ENCODE measurements at regions not wholly inside any gene's neighbourhood (a gene's known extent, or its start where the extent isn't known, plus 50 kb on each side); places are given as distances from the start of the nearest gene placed in this dataset.
"Not testable (repeated sequence)": the region's sequence is repeated elsewhere in the genome, so short reads cannot be mapped to it uniquely, and the experiment has no call there.

DNA sequence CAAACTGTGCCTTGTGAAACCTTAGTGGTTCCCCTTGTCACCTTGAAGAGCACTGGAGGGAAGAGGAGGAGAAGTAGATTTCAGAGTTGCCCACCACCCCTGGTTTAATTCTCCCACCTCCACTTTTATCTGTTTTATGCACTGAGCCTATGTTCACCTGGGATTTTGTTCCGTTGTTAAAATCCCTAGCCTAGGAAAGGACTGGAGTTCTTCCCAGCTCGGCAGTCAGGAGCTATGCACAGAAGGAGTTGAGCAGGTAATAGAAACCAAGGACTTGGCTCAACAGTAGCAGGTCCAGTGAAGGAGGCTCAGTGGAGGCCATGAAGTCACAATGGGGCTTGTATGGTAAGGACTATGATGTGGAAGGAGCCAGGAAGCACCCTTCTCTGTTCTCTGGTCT lies 182.4 kb upstream of the ADRA1D start:
- DNase-seq, result no peak

DNA sequence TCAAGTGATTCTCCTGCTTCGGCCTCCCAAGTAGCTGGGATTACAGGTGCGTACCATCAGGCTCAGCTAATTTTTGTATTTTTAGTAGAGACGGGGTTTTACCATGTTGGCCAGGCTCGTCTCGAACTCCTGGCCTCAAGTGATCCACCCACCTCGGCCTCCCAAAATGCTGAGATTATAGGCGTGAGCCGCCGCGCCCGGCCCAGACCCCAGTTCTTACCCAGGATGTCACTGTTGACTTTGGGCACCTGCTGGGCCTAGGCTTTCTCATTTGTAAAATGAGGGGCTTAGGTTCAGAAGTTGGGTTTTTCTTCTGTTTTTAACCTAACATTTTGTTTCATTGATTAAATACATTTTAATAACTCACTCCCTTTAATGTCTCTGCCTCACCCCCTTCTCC lies 181.7 kb upstream of the ADRA1D start:
- DNase-seq, result not testable (repeated sequence)

DNA sequence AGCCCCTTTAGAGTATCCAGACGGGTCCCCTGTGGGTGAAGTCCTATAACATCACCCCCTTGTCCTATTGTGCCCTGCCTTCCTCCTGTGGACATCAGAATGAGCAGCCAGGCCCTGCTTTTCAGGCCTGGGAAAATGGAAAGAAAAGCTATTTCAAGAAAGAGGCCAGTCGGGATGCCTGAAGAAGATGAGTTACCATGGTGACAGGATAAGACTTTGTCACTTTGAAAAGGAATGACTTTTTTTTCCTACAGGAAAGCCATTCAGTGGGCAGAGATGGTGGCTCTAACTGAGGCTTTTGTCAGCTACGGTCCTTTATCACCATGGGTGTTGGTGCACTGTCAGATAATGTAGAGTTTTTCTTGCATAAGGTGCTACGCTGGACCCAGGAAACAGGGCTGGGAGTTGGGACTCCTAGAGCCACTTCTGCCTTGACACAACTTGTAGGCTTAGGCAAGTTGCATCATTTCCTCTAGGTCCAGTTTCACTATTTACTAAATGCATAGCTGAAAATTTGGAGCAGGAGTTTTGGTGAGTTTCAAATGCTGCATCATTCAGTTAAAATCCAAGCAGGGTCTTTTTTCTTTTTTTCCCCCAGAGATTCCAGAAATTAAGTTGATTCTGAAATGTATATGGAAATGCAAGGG lies 179.0 kb upstream of the ADRA1D start:
- DNase-seq, result peak; percentile 13

DNA sequence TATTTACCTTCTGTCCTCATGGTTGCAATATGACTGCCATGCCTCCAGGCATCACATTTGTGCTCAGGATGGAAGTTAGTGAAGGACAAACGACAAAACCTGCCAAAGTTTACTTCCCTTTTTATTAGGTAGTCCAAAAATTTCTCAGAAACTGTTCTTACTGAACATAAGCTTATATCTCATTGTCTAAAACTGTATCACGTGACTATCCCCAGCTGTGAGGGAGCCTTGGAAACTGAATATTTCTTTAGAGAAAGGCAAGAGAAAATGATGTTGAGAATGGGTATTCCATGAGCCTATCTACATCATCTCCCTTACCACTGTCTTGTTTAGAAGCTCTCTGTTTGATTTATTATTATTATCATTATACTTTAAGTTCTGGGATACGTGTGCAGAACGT lies 169.1 kb upstream of the ADRA1D start:
- no peak for DNase-seq

GRCh38 chr20:4415281-4415680 lies 166.2 kb upstream of the ADRA1D start:
- DNase-seq, result no peak

DNA sequence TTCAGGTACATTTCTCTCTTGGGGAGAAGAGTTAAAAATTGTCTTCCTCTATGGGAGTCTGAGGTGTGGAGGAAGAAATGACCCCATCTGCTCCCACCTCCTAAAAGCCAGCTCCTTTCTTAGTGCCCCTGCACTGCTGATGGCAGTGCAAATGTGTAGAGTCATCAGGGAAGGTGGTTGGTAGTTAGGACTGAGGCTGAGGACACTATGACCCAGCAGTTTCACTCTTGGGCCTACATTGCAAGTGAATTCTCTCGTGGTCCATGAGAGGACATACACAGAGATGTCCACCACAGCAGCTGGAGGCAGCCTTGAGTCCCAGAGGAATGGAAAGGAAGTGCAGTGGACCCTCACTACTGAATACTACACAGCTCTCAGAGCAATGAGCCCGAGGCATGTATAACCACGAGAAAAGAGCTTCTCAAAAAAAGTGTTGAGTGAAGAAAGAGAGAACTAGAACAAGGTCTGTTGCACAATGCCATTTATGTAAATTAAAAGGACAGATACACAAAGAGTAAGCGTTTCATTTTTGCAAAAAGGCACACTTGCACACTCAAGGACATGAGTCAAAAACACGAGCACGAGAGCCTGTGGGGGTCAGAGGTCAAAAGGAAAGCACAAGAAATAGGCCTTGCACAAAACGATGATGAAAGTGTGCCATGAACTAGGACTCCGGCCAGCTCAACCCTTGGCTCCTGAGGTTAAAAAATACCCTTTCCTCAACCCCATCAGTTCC lies 164.4 kb upstream of the ADRA1D start:
- no peak for DNase-seq

DNA sequence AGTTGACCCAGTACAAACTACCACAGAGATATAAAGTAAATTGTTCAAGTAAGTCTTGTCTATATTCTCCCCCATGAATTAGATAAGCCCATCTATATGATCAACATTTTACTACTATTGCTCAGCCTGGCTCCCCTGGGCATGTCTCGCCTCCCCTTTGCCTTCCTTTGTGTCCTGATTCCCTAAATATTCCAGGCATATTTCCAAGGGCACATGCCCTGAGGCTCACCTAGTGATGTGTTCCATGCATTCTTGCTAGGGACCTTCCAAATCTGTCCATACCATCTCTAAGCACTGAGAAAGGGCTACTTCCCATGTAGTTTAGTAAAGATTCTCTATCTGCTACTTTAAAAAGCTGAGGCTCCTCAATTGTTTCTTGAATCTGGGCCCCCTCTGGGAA lies 163.1 kb upstream of the ADRA1D start:
- DNase-seq, result no peak

GRCh38 chr20:4411744-4412143 lies 162.7 kb upstream of the ADRA1D start:
- no peak for DNase-seq

GRCh38 chr20:4406627-4407026 lies 157.5 kb upstream of the ADRA1D start:
- peak; percentile 62 for DNase-seq

DNA sequence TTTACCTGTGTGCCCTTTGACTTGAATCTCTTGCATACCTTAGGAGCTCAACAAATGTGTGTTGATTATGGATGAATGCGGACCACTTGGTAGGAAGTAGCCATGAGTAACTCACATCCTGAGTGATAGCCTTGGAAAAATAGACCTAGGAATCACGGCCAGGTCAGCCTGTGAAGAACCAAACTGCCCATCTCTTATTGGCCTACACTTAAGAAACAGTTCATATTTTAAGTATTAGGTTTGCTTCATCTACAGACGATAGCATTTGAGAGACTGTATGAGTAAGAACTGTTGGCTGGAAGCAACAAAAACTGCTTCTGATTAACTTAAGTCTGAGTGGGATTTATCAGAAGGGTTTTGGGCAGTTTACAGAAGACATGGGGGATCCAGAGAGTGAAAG lies 152.5 kb upstream of the ADRA1D start:
- DNase-seq, result peak; percentile 22

- no peak for DNase-seq
Observed at GRCh38 chr20:4384961-4385360, 135.9 kb upstream of the ADRA1D start.

GRCh38 chr20:4383961-4384360 lies 134.9 kb upstream of the ADRA1D start:
- peak; percentile 43 for DNase-seq

DNA sequence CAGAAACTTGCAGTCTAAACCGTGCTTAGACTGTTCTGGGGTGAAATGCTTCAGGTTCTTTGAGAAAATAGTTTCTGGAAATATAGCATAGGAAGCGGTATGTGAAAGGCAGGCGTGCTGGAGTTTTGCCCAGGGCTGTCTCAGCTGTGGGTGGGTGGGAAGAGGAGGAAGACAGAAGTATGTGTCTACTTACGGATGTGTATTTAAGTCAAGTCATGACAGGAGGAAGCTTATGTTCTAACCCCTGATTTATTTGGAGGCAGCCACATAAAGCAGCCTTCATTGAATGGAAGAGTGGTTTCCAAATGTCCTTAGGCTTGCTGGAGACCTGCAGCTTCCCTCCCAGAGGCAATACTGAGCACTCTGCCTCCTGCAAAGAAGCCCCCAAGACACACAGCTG lies 126.8 kb upstream of the ADRA1D start:
- peak; percentile 94 for DNase-seq

DNA sequence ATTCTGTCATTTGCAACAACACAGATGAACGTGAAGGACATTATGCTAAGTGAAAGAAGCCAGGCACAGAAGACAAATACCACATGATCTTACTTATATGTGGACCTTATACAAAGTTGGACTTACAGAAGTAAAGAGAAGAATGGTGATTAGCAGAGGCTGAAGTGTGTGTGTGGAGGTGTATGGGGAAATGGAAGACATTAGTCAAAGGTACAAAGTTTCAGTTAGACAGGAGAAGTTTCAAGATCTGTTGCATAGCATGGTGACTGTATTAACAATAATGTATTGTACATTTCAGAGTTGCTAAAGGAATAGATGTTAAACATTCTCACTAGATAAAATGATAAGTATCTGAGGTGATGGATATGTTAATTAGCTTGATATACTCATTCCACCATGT lies 124.4 kb upstream of the ADRA1D start:
- no peak for DNase-seq

- no peak for DNase-seq
Observed at GRCh38 chr20:4371623-4372251, 122.7 kb upstream of the ADRA1D start.

DNA sequence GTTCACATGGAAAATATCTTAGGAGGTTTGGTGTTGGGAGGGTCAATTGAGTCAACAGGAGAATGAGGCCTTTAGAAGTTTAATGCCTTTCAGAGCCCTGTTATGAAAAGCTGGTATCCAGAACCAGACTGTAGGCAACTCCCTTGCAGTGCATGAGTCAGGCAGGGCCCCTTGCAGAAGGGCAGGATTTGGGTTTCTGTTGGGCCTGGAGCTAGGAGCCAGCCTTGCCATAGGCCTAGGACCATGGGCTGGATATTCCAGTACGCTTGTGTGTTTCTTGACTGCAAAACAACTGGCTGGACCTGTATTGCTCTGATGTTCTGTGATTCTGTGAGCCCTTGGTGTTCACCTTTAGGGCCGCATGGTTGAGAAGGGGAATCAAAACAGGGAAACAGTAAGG lies 121.8 kb upstream of the ADRA1D start:
- no peak for DNase-seq

DNA sequence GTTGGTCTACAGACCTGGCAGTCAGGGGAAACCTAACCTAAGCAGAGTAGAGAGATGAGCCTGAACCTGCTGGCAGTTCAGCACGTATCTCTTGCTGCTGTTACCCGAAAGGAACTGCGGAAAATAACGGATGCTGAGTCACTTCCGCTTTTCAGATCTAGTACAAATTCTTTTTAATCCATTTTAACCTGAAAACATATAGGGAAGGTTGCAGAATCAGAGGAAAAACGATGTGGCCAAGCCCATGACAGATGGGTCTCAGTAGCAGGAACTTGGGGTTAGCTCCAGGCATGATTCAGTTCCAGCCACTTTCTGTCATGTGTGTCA lies 120.7 kb upstream of the ADRA1D start:
- DNase-seq, result no peak

DNA sequence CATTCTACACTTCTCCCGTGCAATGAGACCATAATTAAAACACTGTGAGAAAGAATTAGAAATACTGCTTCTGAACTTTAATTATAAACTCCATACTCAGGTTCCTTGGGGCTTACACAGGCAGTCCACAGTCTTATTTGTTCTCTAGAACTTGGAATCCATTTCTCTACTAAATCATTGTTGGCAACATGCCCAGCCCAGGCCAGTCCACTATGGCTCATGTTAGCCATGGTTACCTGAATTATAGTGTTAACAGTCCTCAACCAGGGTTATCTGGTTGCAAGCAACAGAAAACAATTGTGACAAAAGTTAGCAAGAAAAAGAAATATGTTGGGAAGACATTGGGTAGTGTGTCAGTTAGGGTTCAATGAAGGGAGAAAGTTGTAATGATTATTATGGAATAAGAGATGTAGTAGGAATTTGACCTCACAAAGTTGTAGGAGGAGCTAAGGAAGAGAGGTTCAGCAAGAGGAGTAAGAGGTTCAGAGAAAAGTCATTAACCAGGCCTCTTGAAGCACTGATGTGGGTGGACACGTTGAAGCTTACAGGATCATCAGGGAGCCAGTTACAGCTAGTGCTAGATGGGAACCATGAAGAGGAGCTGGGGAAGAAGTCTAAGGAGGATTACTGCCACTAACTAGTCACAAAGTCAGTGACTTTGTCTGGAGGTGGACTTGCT lies 120.2 kb upstream of the ADRA1D start:
- no peak for DNase-seq

DNA sequence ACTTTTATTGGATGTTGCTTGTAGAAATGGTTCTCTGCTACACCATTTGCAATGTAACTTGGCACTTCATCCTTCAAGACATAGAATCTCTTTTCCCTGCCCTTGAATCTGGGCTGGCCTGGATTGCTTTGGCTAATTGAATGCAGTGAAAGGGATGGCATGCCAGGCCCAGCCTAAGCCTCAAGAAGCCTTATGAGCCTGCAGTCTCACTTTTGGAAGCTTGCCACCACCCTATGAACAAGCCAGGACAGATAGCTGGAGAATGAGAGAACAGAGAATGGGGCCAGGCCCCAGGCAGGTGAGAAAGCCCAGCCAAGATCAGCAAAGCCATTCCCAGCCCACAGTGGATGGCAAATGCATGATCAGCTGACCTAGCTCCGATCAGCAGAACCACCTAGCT lies 117.0 kb upstream of the ADRA1D start:
- peak; percentile 13 for DNase-seq

GRCh38 chr20:4358552-4358951 lies 109.5 kb upstream of the ADRA1D start:
- DNase-seq, result no peak

GRCh38 chr20:4352348-4352747 lies 103.3 kb upstream of the ADRA1D start:
- no peak for DNase-seq

DNA sequence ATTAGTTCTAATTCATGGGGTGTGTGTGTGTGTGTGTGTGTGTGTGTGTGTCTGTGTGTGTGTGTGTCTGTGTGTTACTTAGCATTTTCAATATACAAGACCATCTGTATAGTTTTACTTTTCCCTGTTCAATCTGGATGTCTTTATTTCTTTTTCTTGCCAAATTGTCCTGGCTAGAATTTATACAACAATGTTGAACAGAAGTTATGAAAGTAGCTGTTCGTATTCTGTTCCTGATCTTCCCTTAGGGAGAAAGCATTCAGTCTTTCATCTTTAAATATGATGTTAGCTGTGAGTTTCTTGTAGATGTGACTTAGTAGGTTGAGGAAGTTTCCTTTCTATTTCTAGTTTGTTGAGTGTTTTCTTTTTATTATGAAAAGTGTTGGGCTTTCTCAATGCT lies 101.0 kb upstream of the ADRA1D start:
- DNase-seq, result no peak

GRCh38 chr20:4344670-4345069 lies 95.6 kb upstream of the ADRA1D start:
- peak; percentile 75 for DNase-seq

DNA sequence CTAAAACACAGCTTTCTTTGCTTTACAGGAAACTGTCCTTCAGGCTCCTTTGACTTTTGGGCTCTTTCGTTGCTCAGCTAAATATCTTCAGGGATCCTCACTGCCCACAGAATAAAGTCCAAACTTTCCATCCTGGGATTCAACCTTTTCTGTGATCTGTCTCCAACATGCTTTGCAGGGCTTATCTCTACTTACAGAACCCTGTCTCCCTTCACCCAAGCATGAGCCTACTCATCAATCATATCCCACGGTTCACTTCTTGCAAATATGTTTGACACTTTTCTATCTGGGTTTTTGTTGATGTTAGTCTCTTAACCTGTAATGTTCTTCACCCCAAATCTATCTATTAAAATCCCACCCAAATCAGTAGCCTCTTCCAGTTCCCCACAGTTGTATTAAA lies 93.5 kb upstream of the ADRA1D start:
- DNase-seq, result no peak

Data from fibroblast of upper back skin (primary cell).